OCI-LY1 (cell line): ENCODE measurements at regions not wholly inside any gene's neighbourhood (a gene's known extent, or its start where the extent isn't known, plus 50 kb on each side); places are given as distances from the start of the nearest gene placed in this dataset.

Experiments
- H2AFZ ChIP-seq: fragments of 200-600 bp; sonication (generic), shearing (Covaris generic); 2 replicates; pipeline ENCODE4 v1.6.0; 2014; ENCODE audit warnings: antibody characterized with exemption, mild to moderate bottlenecking, low read length
- H3F3A ChIP-seq: fragments of 200-600 bp; sonication (generic), shearing (Covaris generic); 2 replicates; pipeline ENCODE4 v1.6.0; 2014; ENCODE audit warnings: mild to moderate bottlenecking, antibody characterized with exemption, low read length, moderate library complexity; ENCODE audit not compliant: insufficient read depth
- H3K27ac ChIP-seq: fragments of 200-600 bp; sonication (generic); 2 replicates; pipeline ENCODE4 v1.5.1; 2014; ENCODE audit warnings: low read length, mixed run types, mild to moderate bottlenecking, low read depth; ENCODE audit not compliant: poor library complexity, severe bottlenecking
- H3K27me3 ChIP-seq: fragments of 200-600 bp; sonication (generic); 2 replicates; pipeline ENCODE4 v1.6.0; 2014; ENCODE audit warnings: antibody characterized with exemption, mild to moderate bottlenecking, low read length, moderate library complexity; ENCODE audit not compliant: insufficient read depth
- H3K36me3 ChIP-seq: fragments of 200-600 bp; sonication (generic); 2 replicates; pipeline ENCODE4 v1.6.1; 2014; ENCODE audit warnings: mild to moderate bottlenecking, antibody characterized with exemption, low read length, moderate library complexity, mixed read lengths; ENCODE audit not compliant: insufficient read depth
- H3K4me1 ChIP-seq: fragments of 200-600 bp; sonication (generic); 2 replicates; pipeline ENCODE4 v1.5.1; 2014; ENCODE audit warnings: mild to moderate bottlenecking, low read length, moderate library complexity; ENCODE audit not compliant: insufficient read depth, severe bottlenecking
- H3K4me2 ChIP-seq: fragments of 200-600 bp; sonication (generic), shearing (Covaris generic); 2 replicates; pipeline ENCODE4 v1.6.1; 2014; ENCODE audit warnings: low read length
- H3K4me3 ChIP-seq: fragments of 200-600 bp; sonication (generic); 2 replicates; pipeline ENCODE4 v1.5.1; 2014; ENCODE audit warnings: low read length, low read depth, mild to moderate bottlenecking, mixed read lengths; ENCODE audit not compliant: poor library complexity, severe bottlenecking
- H3K79me2 ChIP-seq: fragments of 200-600 bp; shearing (Covaris generic); 2 replicates; pipeline ENCODE4 v1.6.1; 2016; ENCODE audit warnings: mixed run types, low read length, mixed read lengths; ENCODE audit not compliant: insufficient read depth
- H3K9ac ChIP-seq: fragments of 200-600 bp; sonication (generic), shearing (Covaris generic); 2 replicates; pipeline ENCODE4 v1.6.1; 2014; ENCODE audit warnings: mild to moderate bottlenecking, low read length, mixed read lengths
- H3K9me2 ChIP-seq: fragments of 200-600 bp; sonication (generic), shearing (Covaris generic); 2 replicates; pipeline ENCODE4 v1.6.1; 2014; ENCODE audit warnings: low read depth, mild to moderate bottlenecking, low read length, mixed read lengths
- H3K9me3 ChIP-seq: fragments of 200-600 bp; shearing (Covaris generic); 2 replicates; pipeline ENCODE4 v1.6.1; 2014; ENCODE audit warnings: low read length, mixed read lengths
- H4K20me1 ChIP-seq: fragments of 200-600 bp; sonication (generic), shearing (Covaris generic); 2 replicates; pipeline ENCODE4 v1.6.0; 2016; ENCODE audit warnings: mild to moderate bottlenecking, low read length; ENCODE audit not compliant: insufficient read depth
- EZH2 ChIP-seq: fragments of 200-600 bp; sonication (generic), shearing (Covaris generic); IDR thresholded peaks from 2 replicates; pipeline ENCODE4 v1.8.0; 2017; ENCODE audit warnings: borderline replicate concordance, mixed run types, mild to moderate bottlenecking, antibody characterized with exemption, low read length, moderate library complexity, mixed read lengths
- TF ChIP-seq, protein P1 (sequence below): fragments of 200-600 bp; sonication (generic), shearing (Covaris generic); IDR thresholded peaks from 2 replicates; pipeline ENCODE4 v1.5.1; 2017; ENCODE audit warnings: mild to moderate bottlenecking, antibody characterized with exemption, low read length, moderate library complexity, mixed read lengths

DNA sequence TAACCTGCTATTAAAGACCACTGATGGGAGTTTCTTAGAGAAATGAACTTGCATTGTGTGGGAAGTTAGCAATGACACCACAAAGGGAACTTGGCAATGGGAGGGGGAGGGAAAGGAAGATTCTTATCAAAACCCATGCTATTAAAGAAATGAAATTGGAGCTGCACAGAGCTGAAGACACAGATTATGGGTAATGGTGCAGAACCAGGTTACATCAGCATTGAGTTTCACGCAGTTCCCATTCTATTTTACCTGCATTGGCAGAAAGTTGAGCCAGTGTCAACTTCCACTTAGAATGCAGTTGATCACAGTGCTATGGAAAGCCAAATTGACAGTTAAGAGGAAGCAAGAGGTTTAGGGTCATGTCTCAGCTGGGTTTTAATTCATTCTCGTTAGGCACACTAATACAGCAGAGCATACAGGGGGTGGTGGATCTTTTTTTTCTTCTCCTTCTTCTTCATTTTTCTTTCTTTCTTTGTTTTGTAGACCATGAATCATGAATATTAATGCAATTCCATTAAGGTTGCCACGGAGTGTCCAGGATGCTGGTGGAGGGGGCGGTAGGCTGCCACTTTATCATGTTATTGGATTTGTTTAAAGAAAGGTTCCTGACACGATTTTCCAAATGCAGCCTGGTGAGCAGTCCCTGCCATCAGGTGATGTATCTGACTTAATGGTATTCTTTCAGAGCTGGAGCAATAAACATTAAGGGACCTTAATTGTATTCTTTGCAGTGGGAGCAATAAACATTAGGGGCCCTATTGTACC is 1092.0 kb upstream of the MAP3K7 start:
- Histone ChIP-seq H3K9me2 (no peaks in the 10 kb centered on the region), H3K4me2 (no peak overlapping the region)

DNA sequence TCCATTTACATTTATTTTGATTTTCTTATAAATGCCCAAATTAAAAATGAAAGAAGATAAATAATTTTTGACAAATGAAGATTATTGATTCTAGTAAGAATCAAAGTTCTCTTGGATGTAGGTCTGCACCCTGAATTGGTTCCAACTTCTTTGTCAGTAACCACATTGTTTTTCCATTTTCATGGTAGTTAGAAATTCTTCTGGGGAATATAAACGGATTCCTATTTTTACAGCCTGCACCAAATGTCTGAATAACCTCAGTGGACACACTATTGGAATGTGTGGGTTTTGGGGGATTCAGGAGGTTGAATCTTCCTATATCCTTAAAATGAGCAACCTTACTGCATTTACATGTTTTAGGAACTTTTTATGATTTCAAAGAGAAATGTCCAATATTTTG is 1085.3 kb upstream of the MAP3K7 start:
- H3F3A ChIP-seq: no peaks in the 10 kb centered on the region
- no peaks in the 10 kb centered on the region for H3K27me3 ChIP-seq
- no peaks in the 10 kb centered on the region for H4K20me1 ChIP-seq
- H3K9me3 ChIP-seq: no peaks in the 10 kb centered on the region
- H3K4me2 ChIP-seq: no peak overlapping the region
- no peak overlapping the region for H3K27ac ChIP-seq
- no peak overlapping the region for H2AFZ ChIP-seq
- no peak overlapping the region for H3K4me3 ChIP-seq
- no peak overlapping the region for H3K9ac ChIP-seq
- H3K36me3 ChIP-seq: no peaks in the 10 kb centered on the region
- H3K79me2 ChIP-seq: no peaks in the 10 kb centered on the region
- TF ChIP-seq, protein P1, sequence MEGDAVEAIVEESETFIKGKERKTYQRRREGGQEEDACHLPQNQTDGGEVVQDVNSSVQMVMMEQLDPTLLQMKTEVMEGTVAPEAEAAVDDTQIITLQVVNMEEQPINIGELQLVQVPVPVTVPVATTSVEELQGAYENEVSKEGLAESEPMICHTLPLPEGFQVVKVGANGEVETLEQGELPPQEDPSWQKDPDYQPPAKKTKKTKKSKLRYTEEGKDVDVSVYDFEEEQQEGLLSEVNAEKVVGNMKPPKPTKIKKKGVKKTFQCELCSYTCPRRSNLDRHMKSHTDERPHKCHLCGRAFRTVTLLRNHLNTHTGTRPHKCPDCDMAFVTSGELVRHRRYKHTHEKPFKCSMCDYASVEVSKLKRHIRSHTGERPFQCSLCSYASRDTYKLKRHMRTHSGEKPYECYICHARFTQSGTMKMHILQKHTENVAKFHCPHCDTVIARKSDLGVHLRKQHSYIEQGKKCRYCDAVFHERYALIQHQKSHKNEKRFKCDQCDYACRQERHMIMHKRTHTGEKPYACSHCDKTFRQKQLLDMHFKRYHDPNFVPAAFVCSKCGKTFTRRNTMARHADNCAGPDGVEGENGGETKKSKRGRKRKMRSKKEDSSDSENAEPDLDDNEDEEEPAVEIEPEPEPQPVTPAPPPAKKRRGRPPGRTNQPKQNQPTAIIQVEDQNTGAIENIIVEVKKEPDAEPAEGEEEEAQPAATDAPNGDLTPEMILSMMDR: no peak
- no peak for TF ChIP-seq EZH2
- H3K4me1 ChIP-seq: no peaks in the 10 kb centered on the region
- no peaks in the 10 kb centered on the region for H3K9me2 ChIP-seq

More for the DNA sequence above, 1092.0 kb upstream of the MAP3K7 start:
- no peaks in the 10 kb centered on the region for H3K9me3 ChIP-seq
- H3K4me3 ChIP-seq: no peak overlapping the region
- H3K27ac ChIP-seq: no peak overlapping the region
- no peak overlapping the region for H2AFZ ChIP-seq
- H3K79me2 ChIP-seq: no peaks in the 10 kb centered on the region
- TF ChIP-seq EZH2: no peak
- TF ChIP-seq, protein P1: no peak
- H3F3A ChIP-seq: no peaks in the 10 kb centered on the region
- H3K27me3 ChIP-seq: no peaks in the 10 kb centered on the region
- H3K36me3 ChIP-seq: no peaks in the 10 kb centered on the region
- H3K9ac ChIP-seq: no peak overlapping the region
- H3K4me1 ChIP-seq: no peaks in the 10 kb centered on the region
- no peaks in the 10 kb centered on the region for H4K20me1 ChIP-seq

DNA sequence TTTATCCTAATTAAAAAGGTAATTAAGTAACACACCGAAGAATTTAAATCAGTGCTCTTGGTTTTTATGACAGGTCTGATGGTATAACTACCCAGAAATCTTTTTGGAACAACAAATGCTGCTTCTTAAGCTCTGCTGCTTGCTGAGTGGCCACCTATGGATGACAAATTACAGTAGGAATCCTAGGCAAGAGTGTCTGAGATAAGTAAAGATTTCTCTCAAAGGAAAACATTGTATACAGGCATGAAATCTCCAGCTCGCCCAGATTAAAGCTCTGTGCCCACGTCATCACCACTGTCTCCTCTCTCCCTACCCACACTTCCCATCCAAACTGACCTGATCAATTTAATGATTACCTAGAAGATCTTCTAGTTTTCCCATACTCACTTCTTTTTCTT is 1083.0 kb upstream of the MAP3K7 start:
- Histone ChIP-seq H3K9me3 (no peaks in the 10 kb centered on the region), H3K9ac (no peak overlapping the region), H3K4me3 (no peak overlapping the region), H3K79me2 (no peaks in the 10 kb centered on the region), H3K4me1 (no peaks in the 10 kb centered on the region), H3K27ac (no peak overlapping the region), H3K36me3 (no peaks in the 10 kb centered on the region), H3K27me3 (no peaks in the 10 kb centered on the region), H2AFZ (no peak overlapping the region), H3K9me2 (no peaks in the 10 kb centered on the region), H4K20me1 (no peaks in the 10 kb centered on the region), H3F3A (no peaks in the 10 kb centered on the region), H3K4me2 (no peak overlapping the region)
- no peak for TF ChIP-seq EZH2
- TF ChIP-seq, protein P1: no peak
